K562 (cell line): ENCODE measurements at regions not wholly inside any gene's neighbourhood (a gene's known extent, or its start where the extent isn't known, plus 50 kb on each side); places are given as distances from the start of the nearest gene placed in this dataset.

Source experiments
- ATAC-seq: fragments of 200-7000 bp; cut with Tn5 transposase; 3 replicates; pipeline ENCODE4 v1.9.1; 2020; ENCODE audit warnings: moderate library complexity
- BruUV-seq: library from RNA; stranded (reverse); fragments of 400-500 nt; replicated peaks from 2 replicates; lab custom pipeline; 2021; lab: Mats Ljungman, UMichigan
- CTCF ChIA-PET: fragments of 300-600 bp; formaldehyde crosslinking; extraction: SDS; loops from one replicate; lab custom pipeline; 2021; ENCODE audit warnings: low intra/inter-chr PET ratio; lab: Yijun Ruan, JAX
- POLR2A ChIA-PET: fragments of 300-600, 350-650 bp; sonication (Branson Sonifier 250); formaldehyde crosslinking; extraction: SDS; loops from one replicate; lab custom pipeline; 2021; ENCODE audit warnings: antibody characterized with exemption, inconsistent platforms; lab: Yijun Ruan, JAX
- DNase-seq, 4 experiments: peaks; one replicate each; pipeline versions ENCODE4 v3.0.0 to v3.0.0-alpha.2; 2011 to 2018; ENCODE audit warnings: low spot score in 3 of 4, mixed read lengths in 3 of 4; ENCODE audit errors: extremely low read depth in 1 of 4
- FAIRE-seq: peaks from 2 replicates; lab custom pipeline; 2011; peaks lifted over from hg19 to GRCh38; lab: Jason Lieb, UNC
- H2AFZ ChIP-seq: 2 replicates; pipeline ENCODE4 v1.6.0; 2011; ENCODE audit warnings: low read depth, low read length, control low read depth, inconsistent platforms
- H3K27ac ChIP-seq: fragments of 200-600 bp; 3 replicates; pipeline ENCODE4 v1.8.0; 2011; ENCODE audit warnings: low read depth, mild to moderate bottlenecking, control low read depth, inconsistent platforms, low read length, moderate library complexity, mixed read lengths; ENCODE audit errors: extremely low read depth
- H3K27me3 ChIP-seq, 2 experiments: fragments of 300-600 bp in 1 of 2; 2 replicates in 1 of 2; 3 replicates in 1 of 2; pipeline versions ENCODE4 v1.6.0 to v1.8.0; 2011; ENCODE audit warnings: inconsistent platforms in 2 of 2, low read length in 2 of 2, mild to moderate bottlenecking in 1 of 2, mixed read lengths in 1 of 2, moderate library complexity in 1 of 2; ENCODE audit not compliant: control insufficient read depth in 2 of 2, insufficient read depth in 2 of 2
- H3K36me3 ChIP-seq: fragments of 300-600 bp; 3 replicates; pipeline ENCODE4 v1.8.0; 2011; ENCODE audit warnings: mild to moderate bottlenecking, low read length, inconsistent platforms; ENCODE audit not compliant: control insufficient read depth, insufficient read depth
- H3K4me1 ChIP-seq, 2 experiments: fragments of 200-600 bp in 1 of 2; replicated peaks in 1 of 2; 2 replicates in 1 of 2; 3 replicates in 1 of 2; pipeline versions ENCODE4 v1.5.1 to v1.8.0; 2011; ENCODE audit warnings: inconsistent platforms in 2 of 2, low read length in 2 of 2, mild to moderate bottlenecking in 1 of 2, mixed read lengths in 1 of 2, moderate library complexity in 1 of 2; ENCODE audit not compliant: control insufficient read depth in 2 of 2, insufficient read depth in 2 of 2
- H3K4me2 ChIP-seq: 2 replicates; pipeline ENCODE4 v1.6.1; 2011; ENCODE audit warnings: low read length, control low read depth, inconsistent platforms, mixed read lengths; ENCODE audit not compliant: insufficient read depth
- H3K4me3 ChIP-seq: fragments of 200-600 bp; sonication (generic), shearing (Covaris generic); 2 replicates; pipeline ENCODE4 v1.5.1; 2016; ENCODE audit warnings: control low read depth, inconsistent platforms
- H3K79me2 ChIP-seq: fragments of 200-600 bp; 3 replicates; pipeline ENCODE4 v1.8.0; 2011; ENCODE audit warnings: low read length, inconsistent platforms; ENCODE audit not compliant: control insufficient read depth, insufficient read depth
- H3K9ac ChIP-seq, 2 experiments: 2 replicates each; pipeline versions ENCODE4 v1.6.0 to v1.6.1; 2011; ENCODE audit warnings: low read depth in 2 of 2, low read length in 2 of 2, control low read depth in 1 of 2, inconsistent platforms in 1 of 2, mild to moderate bottlenecking in 1 of 2, mixed read lengths in 1 of 2; ENCODE audit not compliant: insufficient read depth in 1 of 2
- H3K9me1 ChIP-seq: one replicate; pipeline ENCODE4 v1.6.0; 2011; ENCODE audit warnings: inconsistent platforms, mild to moderate bottlenecking, low read length, moderate library complexity; ENCODE audit not compliant: control insufficient read depth, insufficient read depth
- H3K9me3 ChIP-seq: replicated peaks from 2 replicates; pipeline ENCODE4 v1.5.1; 2011; ENCODE audit warnings: low read depth, low read length, inconsistent platforms; ENCODE audit not compliant: control insufficient read depth, insufficient read depth
- H4K20me1 ChIP-seq: replicated peaks from 2 replicates; pipeline ENCODE4 v1.6.1; 2011; ENCODE audit warnings: low read length, inconsistent platforms, mixed read lengths; ENCODE audit not compliant: control insufficient read depth, insufficient read depth
- C11orf30 ChIP-seq: fragments of 450-650 bp; IDR thresholded peaks from 2 replicates; pipeline ENCODE4 v1.6.1; 2016; ENCODE audit warnings: low read depth, mild to moderate bottlenecking
- CBFB ChIP-seq: sonication (generic); formaldehyde crosslinking; IDR thresholded peaks from 2 replicates; pipeline ENCODE4 v1.4.0; 2020; ENCODE audit warnings: mild to moderate bottlenecking, missing genetic modification reagents
- CCNT2 ChIP-seq: IDR thresholded peaks from 2 replicates; pipeline ENCODE4 v1.6.1; 2011; ENCODE audit warnings: borderline replicate concordance, low read depth, mild to moderate bottlenecking, moderate library complexity, mixed read lengths, low read length; ENCODE audit not compliant: insufficient read length; ENCODE audit errors: extremely low read depth
- CLOCK ChIP-seq: fragments of 250-450 bp; sonication (Bioruptor Pico); IDR thresholded peaks from 2 replicates; pipeline ENCODE4 v1.4.0; 2020; ENCODE audit warnings: mild to moderate bottlenecking, moderate library complexity, borderline replicate concordance
- CTBP1 ChIP-seq: fragments of 450-650 bp; IDR thresholded peaks from 2 replicates; pipeline ENCODE4 v1.6.1; 2016; ENCODE audit warnings: borderline replicate concordance
- GATAD2B ChIP-seq: fragments of 450-650 bp; IDR thresholded peaks from 2 replicates; pipeline ENCODE4 v1.6.1; 2017; ENCODE audit warnings: mild to moderate bottlenecking, borderline replicate concordance
- NCOA1 ChIP-seq: fragments of 450-650 bp; IDR thresholded peaks from 2 replicates; pipeline ENCODE4 v1.6.1; 2016; ENCODE audit warnings: low read depth
- PRDM10 ChIP-seq: fragments of 450-650 bp; IDR thresholded peaks from 2 replicates; pipeline ENCODE4 v1.6.1; 2018; ENCODE audit not compliant: partially characterized antibody
- RAD51 ChIP-seq: fragments of 450-650 bp; IDR thresholded peaks from 2 replicates; pipeline ENCODE4 v1.7.1; 2016; ENCODE audit warnings: low read depth, mild to moderate bottlenecking, borderline replicate concordance
- TEAD2 ChIP-seq: fragments of 450-650 bp; IDR thresholded peaks from 2 replicates; pipeline ENCODE4 v1.6.1; 2016; ENCODE audit warnings: missing genetic modification characterization, control low read depth, missing compliant biosample characterization
- TOE1 ChIP-seq, 2 experiments: fragments of 450-650 bp in 1 of 2; sonication (generic) in 1 of 2; formaldehyde crosslinking in 1 of 2; IDR thresholded peaks; 2 replicates each; pipeline versions ENCODE4 v1.7.1 to v1.8.0; 2016 to 2022; ENCODE audit warnings: borderline replicate concordance in 2 of 2, mild to moderate bottlenecking in 2 of 2, antibody characterized with exemption in 1 of 2, inconsistent platforms in 1 of 2, low read depth in 1 of 2, missing genetic modification reagents in 1 of 2, moderate library complexity in 1 of 2
- ZBTB2 ChIP-seq: fragments of 450-650 bp; IDR thresholded peaks from 2 replicates; pipeline ENCODE4 v1.6.1; 2016; ENCODE audit warnings: antibody characterized with exemption
- ZNF146 ChIP-seq: IDR thresholded peaks from one replicate; pipeline ENCODE4 v1.6.1; 2018; ENCODE audit warnings: missing compliant biosample characterization; ENCODE audit not compliant: unreplicated experiment
- ZNF512 ChIP-seq: IDR thresholded peaks from 2 replicates; pipeline ENCODE4 v1.6.1; 2016; ENCODE audit warnings: missing genetic modification characterization, missing compliant biosample characterization
- WGBS: fragments of 100-300 bp; shearing (Covaris generic); methylation state at CpG from one replicate; pipeline ENCODE4 v1.1.6; 2016; ENCODE audit warnings: low coverage, mixed read lengths; ENCODE audit not compliant: insufficient coverage; ENCODE audit errors: missing lambda C conversion rate; 5-methylcytosine and 5-hydroxymethylcytosine counted together
- in situ Hi-C: fragments of 300-500 bp; cut with MboI; formaldehyde crosslinking; loops from 4 replicates; pipeline ENCODE4 v1.15.0; 2018; ENCODE audit warnings: inconsistent platforms, mixed read lengths
- intact Hi-C: fragments of 100-400 bp; cut with micrococcal nuclease; formaldehyde crosslinking; loops from 2 replicates; pipeline ENCODE4 v1.14.2; 2022

- Histone ChIP-seq H3K9ac (no peak overlapping the region), H3K27ac (no peak overlapping the region), H3K9me1 (no peaks in the 10 kb centered on the region), H3K4me2 (no peak overlapping the region), H3K9me3 (no peaks in the 10 kb centered on the region), H3K36me3 (no peaks in the 10 kb centered on the region), H3K79me2 (no peaks in the 10 kb centered on the region), H4K20me1 (no peaks in the 10 kb centered on the region), H3K27me3 (no peaks in the 10 kb centered on the region), H2AFZ (no peak overlapping the region), H3K4me1 (no peaks in the 10 kb centered on the region), H3K4me3 (no peak overlapping the region)
- BruUV-seq, result no TSS peak
- POLR2A ChIA-PET, result no interaction called here
- FAIRE-seq (no peak), ATAC-seq (no peak), DNase-seq (no peak)
- CTCF ChIA-PET, result no interaction called here
- 0% methylated on average over 2 of the region's 2 CpGs for WGBS
- in situ Hi-C loops (no loop called here), intact Hi-C loops (no loop called here)
- TF ChIP-seq NCOA1, result no peak
- TF ChIP-seq GATAD2B, result no peak
- TF ChIP-seq ZNF512 (tag), result no peak
- no peak for TF ChIP-seq RAD51
- TF ChIP-seq C11orf30, result no peak
- TF ChIP-seq CBFB (CRISPR knock-in tag), result no peak
- TF ChIP-seq ZNF146 (CRISPR knock-in tag), result no peak
- TF ChIP-seq ZBTB2, result no peak
- TF ChIP-seq TEAD2 (tag), result no peak
- no peak for TF ChIP-seq CLOCK (CRISPR knock-in tag)
- TF ChIP-seq TOE1 (IDR thresholded peaks at IDR 0.05; ENCODE audit: borderline replicate concordance), result no peak
- TF ChIP-seq TOE1 (CRISPR knock-in tag; IDR thresholded peaks at IDR 0.05; ENCODE audit: borderline replicate concordance, low read depth), result no peak
- no peak for TF ChIP-seq CTBP1
- TF ChIP-seq PRDM10, result no peak
- TF ChIP-seq CCNT2, result no peak
Measured at GRCh38 chr20:60835876-60836275, 416.2 kb upstream of the CDH4 start.
